Tibial artery (tissue), 4 donors: ENCODE measurements at regions not wholly inside any gene's neighbourhood (a gene's known extent, or its start where the extent isn't known, plus 50 kb on each side); places are given as distances from the start of the nearest gene placed in this dataset.

ENCODE experiments used
- DNase-seq, 2 donors: peaks; one replicate each; pipeline ENCODE4 v3.0.0-alpha.2; 2019
- H3K27ac ChIP-seq, 2 donors: fragments of 200-600 bp; sonication (generic) in 1 of 2; 1 replicate in 1 of 2; 2 replicates in 1 of 2; pipeline ENCODE4 v1.5.1; 2018 to 2019; ENCODE audit warnings: mild to moderate bottlenecking in 1 of 2
- H3K27me3 ChIP-seq, 2 donors: fragments of 200-600 bp; sonication (generic) in 1 of 2; one replicate each; pipeline versions ENCODE4 v1.5.1 to v1.6.0; 2016 to 2019
- H3K36me3 ChIP-seq, 3 donors: fragments of 200-600 bp; sonication (generic) in 2 of 3; one replicate each; pipeline ENCODE4 v1.5.1; 2016 to 2019; ENCODE audit warnings: mild to moderate bottlenecking in 2 of 3
- H3K4me1 ChIP-seq, 4 donors: fragments of 200-600 bp; sonication (generic) in 2 of 4; 1 replicate in 3 of 4; 2 replicates in 1 of 4; pipeline ENCODE4 v1.5.1; 2016 to 2019
- H3K4me3 ChIP-seq, 2 donors: fragments of 200-600 bp; sonication (generic) in 1 of 2; 1 replicate in 1 of 2; 2 replicates in 1 of 2; pipeline ENCODE4 v1.5.1; 2018 to 2019; ENCODE audit warnings: mild to moderate bottlenecking in 2 of 2
- H3K9me3 ChIP-seq, 3 donors: fragments of 200-600 bp; sonication (generic) in 1 of 3; one replicate each; pipeline ENCODE4 v1.5.1; 2016 to 2019
- CTCF ChIP-seq, 2 experiments: fragments of 200-600 bp in 1 of 2; fragments of 450-650 bp in 1 of 2; IDR thresholded peaks; one replicate each; pipeline ENCODE4 v1.5.1; 2017 to 2019; ENCODE audit warnings: antibody characterized with exemption in 2 of 2, mild to moderate bottlenecking in 1 of 2, moderate library complexity in 1 of 2
- intact Hi-C: fragments of 100-400 bp; cut with DNase I; formaldehyde crosslinking; loops from one replicate; pipeline ENCODE4 v1.15.0; 2023; ENCODE audit warnings: low total_unique reads

- Histone ChIP-seq H3K36me3 (no peaks in the 10 kb centered on the region), H3K27me3 (no peaks in the 10 kb centered on the region), H3K27ac (no peak overlapping the region), H3K4me1 (peaks cover 0 to 24% (median 4%) of the 10 kb centered on the region in 4 donors), H3K9me3 (no peaks in the 10 kb centered on the region), H3K4me3 (no peak overlapping the region)
- DNase-seq, result no peak
- no peak for TF ChIP-seq CTCF (IDR thresholded peaks at IDR 0.05)
- intact Hi-C loops, result no loop called here
Measured at GRCh38 chrX:10034740-10035260, 67.6 kb downstream of the CLDN34 start.

- Histone ChIP-seq H3K9me3 (no peaks in the 10 kb centered on the region), H3K36me3 (no peaks in the 10 kb centered on the region), H3K27me3 (no peaks in the 10 kb centered on the region), H3K4me3 (no peak overlapping the region), H3K27ac (no peak overlapping the region), H3K4me1 (peaks cover 0 to 6% (median 0%) of the 10 kb centered on the region in 4 donors)
- intact Hi-C loops, result no loop called here
- DNase-seq, result no peak
- TF ChIP-seq CTCF (IDR thresholded peaks at IDR 0.05), result no peak
Measured at GRCh38 chrX:10038585-10038984, 71.4 kb downstream of the CLDN34 start.

GRCh38 chrX:10039821-10040793, 72.9 kb downstream of the CLDN34 start:
- H3K9me3 ChIP-seq, result no peaks in the 10 kb centered on the region
- intact Hi-C loops, result no loop called here
- no peak overlapping the region for H3K4me3 ChIP-seq
- no peak for TF ChIP-seq CTCF (IDR thresholded peaks at IDR 0.05)
- DNase-seq, result no peak
- H3K36me3 ChIP-seq, result no peaks in the 10 kb centered on the region
- H3K27me3 ChIP-seq, result no peaks in the 10 kb centered on the region
- no peak overlapping the region for H3K27ac ChIP-seq
- H3K4me1 ChIP-seq, result peaks cover 0 to 13% (median 5%) of the 10 kb centered on the region in 4 donors

- no peak overlapping the region for H3K4me3 ChIP-seq
- no peaks in the 10 kb centered on the region for H3K9me3 ChIP-seq
- no peak overlapping the region for H3K27ac ChIP-seq
- no peaks in the 10 kb centered on the region for H3K27me3 ChIP-seq
- no peak for TF ChIP-seq CTCF (IDR thresholded peaks at IDR 0.05)
- intact Hi-C loops, result no loop called here
- H3K4me1 ChIP-seq, result peaks cover 0 to 19% (median 8%) of the 10 kb centered on the region in 4 donors
- DNase-seq, result no peak
- no peaks in the 10 kb centered on the region for H3K36me3 ChIP-seq
Measured at GRCh38 chrX:10040961-10041360, 73.8 kb downstream of the CLDN34 start.

- Histone ChIP-seq H3K9me3 (no peaks in the 10 kb centered on the region), H3K27ac (no peak overlapping the region), H3K4me3 (no peak overlapping the region), H3K4me1 (peaks cover 0 to 22% (median 8%) of the 10 kb centered on the region in 4 donors), H3K27me3 (no peaks in the 10 kb centered on the region), H3K36me3 (no peaks in the 10 kb centered on the region)
- TF ChIP-seq CTCF (IDR thresholded peaks at IDR 0.05), result no peak
- no peak for DNase-seq
- intact Hi-C loops, result no loop called here
Measured at GRCh38 chrX:10041383-10041782, 74.2 kb downstream of the CLDN34 start.
